Neural progenitor cell (in vitro differentiated cells): ENCODE measurements at regions not wholly inside any gene's neighbourhood (a gene's known extent, or its start where the extent isn't known, plus 50 kb on each side); places are given as distances from the start of the nearest gene placed in this dataset.

Source experiments
- DNase-seq: peaks from one replicate; pipeline ENCODE4 v3.0.0-alpha.2; 2016; ENCODE audit warnings: low spot score
- H2AFZ ChIP-seq: fragments of 200-600 bp; sonication (generic); replicated peaks from 2 replicates; pipeline ENCODE4 v1.6.1; 2016; ENCODE audit warnings: antibody characterized with exemption
- H3F3A ChIP-seq: fragments of 200-600 bp; sonication (generic); 2 replicates; pipeline ENCODE4 v1.6.1; 2016; ENCODE audit warnings: antibody characterized with exemption, low read depth
- H3K27ac ChIP-seq: fragments of 200-600 bp; sonication (generic); 2 replicates; pipeline ENCODE4 v1.5.1; 2016; ENCODE audit warnings: mild to moderate bottlenecking
- H3K27me3 ChIP-seq: fragments of 200-600 bp; sonication (generic); 2 replicates; pipeline ENCODE4 v1.6.1; 2016; ENCODE audit warnings: mild to moderate bottlenecking, moderate library complexity
- H3K36me3 ChIP-seq: fragments of 200-600 bp; sonication (generic); 2 replicates; pipeline ENCODE4 v1.5.1; 2016
- H3K4me1 ChIP-seq: fragments of 200-600 bp; sonication (generic); 2 replicates; pipeline ENCODE4 v1.6.1; 2016; ENCODE audit warnings: mixed run types
- H3K4me2 ChIP-seq: fragments of 200-600 bp; sonication (generic); 2 replicates; pipeline ENCODE4 v1.6.1; 2016
- H3K4me3 ChIP-seq: fragments of 200-600 bp; sonication (generic); 2 replicates; pipeline ENCODE4 v1.5.1; 2016
- H3K79me2 ChIP-seq: fragments of 200-600 bp; sonication (generic); 2 replicates; pipeline ENCODE4 v1.6.1; 2016; ENCODE audit warnings: low read depth
- H3K9ac ChIP-seq: fragments of 200-600 bp; sonication (generic); 2 replicates; pipeline ENCODE4 v1.6.1; 2016
- H3K9me3 ChIP-seq: fragments of 200-600 bp; sonication (generic); 2 replicates; pipeline ENCODE4 v1.5.1; 2016; ENCODE audit warnings: low read depth
- H4K20me1 ChIP-seq: fragments of 200-600 bp; sonication (generic); 2 replicates; pipeline ENCODE4 v1.6.1; 2016; ENCODE audit warnings: low read depth
- H3K27ac Mint-ChIP-seq: 3 replicates; pipeline ENCODE4 v1.8.0; 2021; ENCODE audit warnings: mixed read lengths
- H3K27me3 Mint-ChIP-seq: 2 replicates; pipeline ENCODE4 v1.8.0; 2022; ENCODE audit warnings: low read depth, mild to moderate bottlenecking, inconsistent platforms, moderate library complexity, mixed read lengths; ENCODE audit not compliant: insufficient read depth
- H3K36me3 Mint-ChIP-seq: 3 replicates; pipeline ENCODE4 v1.8.0; 2021; ENCODE audit warnings: mixed read lengths
- H3K4me1 Mint-ChIP-seq: 3 replicates; pipeline ENCODE4 v1.8.0; 2021; ENCODE audit warnings: mixed read lengths
- H3K4me3 Mint-ChIP-seq: 3 replicates; pipeline ENCODE4 v1.8.0; 2021; ENCODE audit warnings: mild to moderate bottlenecking, moderate library complexity, mixed read lengths
- H3K9me3 Mint-ChIP-seq: 3 replicates; pipeline ENCODE4 v1.8.0; 2020; ENCODE audit warnings: mixed read lengths
- CTCF ChIP-seq: fragments of 200-600 bp; sonication (generic); IDR thresholded peaks from 2 replicates; pipeline ENCODE4 v1.5.1; 2017; ENCODE audit warnings: antibody characterized with exemption, mild to moderate bottlenecking
- EZH2 ChIP-seq: fragments of 200-600 bp; sonication (generic); IDR thresholded peaks from 2 replicates; pipeline ENCODE4 v1.6.1; 2017; ENCODE audit warnings: antibody characterized with exemption, mild to moderate bottlenecking, moderate library complexity
- EZH2phosphoT487 ChIP-seq: fragments of 200-600 bp; sonication (generic); IDR thresholded peaks from 2 replicates; pipeline ENCODE4 v1.6.1; 2017; ENCODE audit warnings: antibody characterized with exemption

GRCh38 chr6:87824958-87825491 lies 123.0 kb upstream of the AKIRIN2 start:
- H3K9ac ChIP-seq = no peak overlapping the region
- no peaks in the 10 kb centered on the region for H3K27me3 ChIP-seq
- H3K4me1 Mint-ChIP-seq = no peaks in the 10 kb centered on the region
- H3K9me3 ChIP-seq = no peaks in the 10 kb centered on the region
- no peak overlapping the region for H3K4me2 ChIP-seq
- H3K36me3 Mint-ChIP-seq = no peaks in the 10 kb centered on the region
- no peak overlapping the region for H3K4me3 Mint-ChIP-seq
- no peak overlapping the region for H3K4me3 ChIP-seq
- H3K27me3 Mint-ChIP-seq = peaks cover 2% of the 10 kb centered on the region
- H3K79me2 ChIP-seq = no peaks in the 10 kb centered on the region
- TF ChIP-seq CTCF (no peak), EZH2phosphoT487 (no peak), EZH2 (no peak)
- no peaks in the 10 kb centered on the region for H3F3A ChIP-seq
- no peaks in the 10 kb centered on the region for H3K36me3 ChIP-seq
- no peak overlapping the region for H3K27ac Mint-ChIP-seq
- H3K9me3 Mint-ChIP-seq = no peaks in the 10 kb centered on the region
- H2AFZ ChIP-seq = no peak overlapping the region
- no peaks in the 10 kb centered on the region for H4K20me1 ChIP-seq
- H3K4me1 ChIP-seq = no peaks in the 10 kb centered on the region
- no peak overlapping the region for H3K27ac ChIP-seq
- no peak for DNase-seq

GRCh38 chr6:87822011-87822410 lies 120.0 kb upstream of the AKIRIN2 start:
- Mint-ChIP-seq H3K36me3 (no peaks in the 10 kb centered on the region), H3K4me3 (no peak overlapping the region), H3K27me3 (no peaks in the 10 kb centered on the region), H3K4me1 (no peaks in the 10 kb centered on the region), H3K27ac (no peak overlapping the region), H3K9me3 (peaks cover 2% of the 10 kb centered on the region)
- Histone ChIP-seq H3K9me3 (no peaks in the 10 kb centered on the region), H3K4me2 (no peak overlapping the region), H3K27me3 (no peaks in the 10 kb centered on the region), H3K4me3 (no peak overlapping the region), H4K20me1 (no peaks in the 10 kb centered on the region), H3F3A (no peaks in the 10 kb centered on the region), H3K27ac (no peak overlapping the region), H3K36me3 (no peaks in the 10 kb centered on the region), H3K79me2 (no peaks in the 10 kb centered on the region), H2AFZ (no peak overlapping the region), H3K4me1 (no peaks in the 10 kb centered on the region), H3K9ac (no peak overlapping the region)
- no peak for DNase-seq
- TF ChIP-seq EZH2phosphoT487 (no peak), CTCF (no peak), EZH2 (no peak)

GRCh38 chr6:87820343-87820984 lies 118.4 kb upstream of the AKIRIN2 start:
- Histone ChIP-seq H3K27me3 (no peaks in the 10 kb centered on the region), H3K79me2 (no peaks in the 10 kb centered on the region), H3K4me2 (no peak overlapping the region), H3K9me3 (no peaks in the 10 kb centered on the region), H2AFZ (no peak overlapping the region), H3K9ac (no peak overlapping the region), H3K36me3 (no peaks in the 10 kb centered on the region), H3K4me1 (no peaks in the 10 kb centered on the region), H3K4me3 (no peak overlapping the region), H4K20me1 (no peaks in the 10 kb centered on the region), H3F3A (no peaks in the 10 kb centered on the region), H3K27ac (no peak overlapping the region)
- Mint-ChIP-seq H3K9me3 (peaks cover 2% of the 10 kb centered on the region), H3K27ac (no peak overlapping the region), H3K36me3 (no peaks in the 10 kb centered on the region), H3K4me1 (no peaks in the 10 kb centered on the region), H3K27me3 (no peaks in the 10 kb centered on the region), H3K4me3 (no peak overlapping the region)
- TF ChIP-seq EZH2phosphoT487 = no peak
- DNase-seq = no peak

- DNase-seq = no peak
- Histone ChIP-seq H2AFZ (no peak overlapping the region), H3K79me2 (no peaks in the 10 kb centered on the region), H3K9ac (no peak overlapping the region), H3K9me3 (no peaks in the 10 kb centered on the region), H3K27ac (no peak overlapping the region), H3K4me2 (no peak overlapping the region), H3K4me1 (no peaks in the 10 kb centered on the region), H3K36me3 (no peaks in the 10 kb centered on the region), H4K20me1 (no peaks in the 10 kb centered on the region), H3F3A (no peaks in the 10 kb centered on the region), H3K4me3 (no peak overlapping the region), H3K27me3 (no peaks in the 10 kb centered on the region)
- Mint-ChIP-seq H3K4me1 (no peaks in the 10 kb centered on the region), H3K27ac (no peak overlapping the region), H3K27me3 (no peaks in the 10 kb centered on the region), H3K4me3 (no peak overlapping the region), H3K36me3 (no peaks in the 10 kb centered on the region), H3K9me3 (peaks cover 2% of the 10 kb centered on the region)
- TF ChIP-seq EZH2phosphoT487 = no peak
- no peak for TF ChIP-seq CTCF
- TF ChIP-seq EZH2 = no peak
Observed at GRCh38 chr6:87817183-87817582, 115.2 kb upstream of the AKIRIN2 start.
